ENCODE measurements at regions not wholly inside any gene's neighbourhood (a gene's known extent, or its start where the extent isn't known, plus 50 kb on each side); places are given as distances from the start of the nearest gene placed in this dataset.

- H3K36me3 Mint-ChIP-seq (ENCODE audit: insufficient read depth), result no peaks in the 10 kb centered on the region
- H3K27ac Mint-ChIP-seq (ENCODE audit: low read depth), result no peak overlapping the region
- no peaks in the 10 kb centered on the region for H3K27me3 Mint-ChIP-seq
- H3K9me3 Mint-ChIP-seq, result peaks cover 18% of the 10 kb centered on the region
- no peak overlapping the region for H3K4me3 Mint-ChIP-seq
- no peak for DNase-seq (ENCODE audit: low spot score in 2 of 2)
- no peaks in the 10 kb centered on the region for H3K4me1 Mint-ChIP-seq
- ATAC-seq (replicated peaks; ENCODE audit: extremely low read depth, poor library complexity, severe bottlenecking), result no peak
Observed at GRCh38 chr18:65436430-65436829, 314.4 kb upstream of the CDH7 start.

DNA sequence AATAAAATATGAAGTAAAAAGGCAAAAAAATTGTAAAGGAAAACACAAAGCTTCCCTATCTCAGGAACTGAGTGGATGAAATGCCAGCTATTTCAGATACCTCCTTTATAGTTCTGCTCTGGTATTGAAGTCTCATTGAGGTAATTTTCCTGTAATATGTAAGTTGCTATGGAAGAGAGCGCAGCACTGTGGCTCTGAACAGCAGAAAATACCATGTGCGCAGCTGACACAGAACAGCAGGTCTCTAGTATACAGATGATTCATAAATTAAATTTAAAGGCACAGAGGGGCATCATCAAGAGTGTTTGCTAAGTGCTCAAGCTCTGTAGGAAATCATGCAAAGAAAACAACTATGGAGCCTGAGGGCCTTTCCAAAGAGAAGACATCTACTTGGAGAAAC is 315.3 kb upstream of the CDH7 start:
- no peaks in the 10 kb centered on the region for H3K27me3 Mint-ChIP-seq
- ATAC-seq (replicated peaks; ENCODE audit: extremely low read depth, poor library complexity, severe bottlenecking), result no peak
- no peak for DNase-seq (ENCODE audit: low spot score in 2 of 2)
- H3K27ac Mint-ChIP-seq (ENCODE audit: low read depth), result no peak overlapping the region
- H3K4me3 Mint-ChIP-seq, result no peak overlapping the region
- H3K9me3 Mint-ChIP-seq, result peaks cover 16% of the 10 kb centered on the region
- no peaks in the 10 kb centered on the region for H3K36me3 Mint-ChIP-seq (ENCODE audit: insufficient read depth)
- H3K4me1 Mint-ChIP-seq, result no peaks in the 10 kb centered on the region

DNA sequence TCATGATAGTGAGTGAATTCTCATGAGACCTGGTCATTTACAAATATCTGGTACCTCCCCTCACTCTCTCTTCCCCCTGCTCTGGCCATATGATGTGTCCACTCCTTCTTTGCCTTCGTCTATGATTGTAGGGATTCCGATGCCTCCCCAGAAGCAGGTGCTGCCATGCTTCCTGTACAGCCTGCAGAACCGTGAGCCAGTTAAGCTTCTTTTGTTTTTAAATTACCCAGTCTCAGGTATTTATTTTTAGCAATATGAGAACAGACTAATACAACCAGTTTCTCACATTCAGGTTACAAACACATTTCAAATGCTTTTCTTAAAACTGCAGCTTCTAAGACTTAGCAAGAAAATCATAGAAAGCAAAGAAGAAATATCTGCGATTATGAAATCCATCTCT is 321.2 kb upstream of the CDH7 start:
- Mint-ChIP-seq H3K27ac (ENCODE audit: low read depth) (no peak overlapping the region), H3K4me3 (no peak overlapping the region), H3K36me3 (ENCODE audit: insufficient read depth) (no peaks in the 10 kb centered on the region), H3K27me3 (no peaks in the 10 kb centered on the region), H3K4me1 (no peaks in the 10 kb centered on the region), H3K9me3 (peaks cover 34% of the 10 kb centered on the region)
- DNase-seq (ENCODE audit: low spot score in 2 of 2) (no peak), ATAC-seq (replicated peaks; ENCODE audit: extremely low read depth, poor library complexity, severe bottlenecking) (no peak)

DNA sequence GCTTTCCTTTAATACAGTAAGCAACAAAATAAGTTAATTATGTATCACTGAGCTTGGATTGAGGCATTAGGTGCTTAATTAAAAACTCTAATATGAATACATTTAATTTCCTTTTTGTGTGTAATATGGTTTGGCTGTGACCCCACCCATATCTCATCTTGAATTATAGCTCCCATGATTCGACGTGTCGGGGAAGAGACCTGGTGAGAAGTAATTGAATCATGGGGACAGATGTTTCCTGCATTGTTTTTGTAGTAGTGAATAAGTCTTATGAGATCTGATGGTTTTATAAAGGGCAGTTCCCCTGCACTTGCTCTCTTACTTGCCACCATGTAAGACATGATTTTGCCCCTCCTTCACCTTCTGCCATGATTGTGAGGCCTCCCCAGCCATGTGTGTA is 325.4 kb upstream of the CDH7 start:
- Mint-ChIP-seq H3K9me3 (peaks cover 27% of the 10 kb centered on the region), H3K4me1 (no peaks in the 10 kb centered on the region), H3K4me3 (no peak overlapping the region), H3K36me3 (ENCODE audit: insufficient read depth) (no peaks in the 10 kb centered on the region), H3K27ac (ENCODE audit: low read depth) (no peak overlapping the region), H3K27me3 (no peaks in the 10 kb centered on the region)
- DNase-seq (ENCODE audit: low spot score in 2 of 2), result no peak
- ATAC-seq (replicated peaks; ENCODE audit: extremely low read depth, poor library complexity, severe bottlenecking), result no peak

- no peak overlapping the region for H3K27ac Mint-ChIP-seq (ENCODE audit: low read depth)
- no peak overlapping the region for H3K4me3 Mint-ChIP-seq
- H3K4me1 Mint-ChIP-seq, result no peaks in the 10 kb centered on the region
- DNase-seq (ENCODE audit: low spot score in 2 of 2) (no peak), ATAC-seq (replicated peaks; ENCODE audit: extremely low read depth, poor library complexity, severe bottlenecking) (no peak)
- no peaks in the 10 kb centered on the region for H3K27me3 Mint-ChIP-seq
- peaks cover 21% of the 10 kb centered on the region for H3K9me3 Mint-ChIP-seq
- no peaks in the 10 kb centered on the region for H3K36me3 Mint-ChIP-seq (ENCODE audit: insufficient read depth)
Observed at GRCh38 chr18:65423776-65424175, 327.0 kb upstream of the CDH7 start.

GRCh38 chr18:65422544-65423136 is 328.2 kb upstream of the CDH7 start:
- Mint-ChIP-seq H3K4me1 (no peaks in the 10 kb centered on the region), H3K9me3 (peaks cover 18% of the 10 kb centered on the region), H3K27me3 (no peaks in the 10 kb centered on the region), H3K4me3 (no peak overlapping the region), H3K36me3 (ENCODE audit: insufficient read depth) (no peaks in the 10 kb centered on the region), H3K27ac (ENCODE audit: low read depth) (no peak overlapping the region)
- no peak for ATAC-seq (replicated peaks; ENCODE audit: extremely low read depth, poor library complexity, severe bottlenecking)
- DNase-seq (ENCODE audit: low spot score in 2 of 2), result no peak

- no peak overlapping the region for H3K4me3 Mint-ChIP-seq
- H3K27me3 Mint-ChIP-seq, result no peaks in the 10 kb centered on the region
- H3K4me1 Mint-ChIP-seq, result no peaks in the 10 kb centered on the region
- no peak for ATAC-seq (replicated peaks; ENCODE audit: extremely low read depth, poor library complexity, severe bottlenecking)
- H3K27ac Mint-ChIP-seq (ENCODE audit: low read depth), result no peak overlapping the region
- H3K36me3 Mint-ChIP-seq (ENCODE audit: insufficient read depth), result no peaks in the 10 kb centered on the region
- DNase-seq (ENCODE audit: low spot score in 2 of 2), result no peak
- peaks cover 10% of the 10 kb centered on the region for H3K9me3 Mint-ChIP-seq
Observed at GRCh38 chr18:65415098-65415497, 335.7 kb upstream of the CDH7 start.

DNA sequence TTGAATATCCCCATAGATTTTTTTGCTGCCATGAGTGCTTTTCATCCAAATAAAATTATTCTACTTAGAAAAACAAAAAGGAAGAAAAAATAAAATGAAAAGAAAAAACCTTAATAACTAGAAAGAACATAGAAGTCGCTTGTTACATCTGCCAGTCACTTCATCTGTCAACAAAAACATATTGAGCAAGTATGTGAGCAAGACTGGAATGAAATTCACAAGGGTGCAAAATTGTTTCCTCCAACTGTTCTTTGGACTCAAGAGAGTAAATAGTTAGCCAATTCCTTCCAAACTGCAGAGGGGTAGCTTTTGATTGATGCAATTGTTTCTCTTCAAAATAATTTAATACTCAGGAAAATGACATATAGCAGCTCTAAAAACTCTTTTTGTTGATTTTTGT is 336.3 kb upstream of the CDH7 start:
- Mint-ChIP-seq H3K4me3 (no peak overlapping the region), H3K27me3 (no peaks in the 10 kb centered on the region), H3K9me3 (peaks cover 10% of the 10 kb centered on the region), H3K36me3 (ENCODE audit: insufficient read depth) (no peaks in the 10 kb centered on the region), H3K4me1 (no peaks in the 10 kb centered on the region), H3K27ac (ENCODE audit: low read depth) (no peak overlapping the region)
- no peak for ATAC-seq (replicated peaks; ENCODE audit: extremely low read depth, poor library complexity, severe bottlenecking)
- DNase-seq (ENCODE audit: low spot score in 2 of 2), result no peak

- Mint-ChIP-seq H3K27me3 (no peaks in the 10 kb centered on the region), H3K4me1 (no peaks in the 10 kb centered on the region), H3K9me3 (peaks cover 10% of the 10 kb centered on the region), H3K27ac (ENCODE audit: low read depth) (no peak overlapping the region), H3K36me3 (ENCODE audit: insufficient read depth) (no peaks in the 10 kb centered on the region), H3K4me3 (no peak overlapping the region)
- no peak for ATAC-seq (replicated peaks; ENCODE audit: extremely low read depth, poor library complexity, severe bottlenecking)
- DNase-seq (ENCODE audit: low spot score in 2 of 2), result no peak
Observed at GRCh38 chr18:65411061-65411460, 339.8 kb upstream of the CDH7 start.

GRCh38 chr18:65409261-65409660 is 341.6 kb upstream of the CDH7 start:
- ATAC-seq (replicated peaks; ENCODE audit: extremely low read depth, poor library complexity, severe bottlenecking), result no peak
- peaks cover 6% of the 10 kb centered on the region for H3K9me3 Mint-ChIP-seq
- no peaks in the 10 kb centered on the region for H3K4me1 Mint-ChIP-seq
- no peaks in the 10 kb centered on the region for H3K36me3 Mint-ChIP-seq (ENCODE audit: insufficient read depth)
- no peak overlapping the region for H3K4me3 Mint-ChIP-seq
- no peak for DNase-seq (ENCODE audit: low spot score in 2 of 2)
- no peaks in the 10 kb centered on the region for H3K27me3 Mint-ChIP-seq
- H3K27ac Mint-ChIP-seq (ENCODE audit: low read depth), result no peak overlapping the region

GRCh38 chr18:65403534-65403933 is 347.3 kb upstream of the CDH7 start:
- ATAC-seq (replicated peaks; ENCODE audit: extremely low read depth, poor library complexity, severe bottlenecking) (no peak), DNase-seq (ENCODE audit: low spot score in 2 of 2) (no peak)
- Mint-ChIP-seq H3K27ac (ENCODE audit: low read depth) (no peak overlapping the region), H3K36me3 (ENCODE audit: insufficient read depth) (no peaks in the 10 kb centered on the region), H3K4me1 (no peaks in the 10 kb centered on the region), H3K27me3 (no peaks in the 10 kb centered on the region), H3K9me3 (peaks cover 20% of the 10 kb centered on the region), H3K4me3 (no peak overlapping the region)

DNA sequence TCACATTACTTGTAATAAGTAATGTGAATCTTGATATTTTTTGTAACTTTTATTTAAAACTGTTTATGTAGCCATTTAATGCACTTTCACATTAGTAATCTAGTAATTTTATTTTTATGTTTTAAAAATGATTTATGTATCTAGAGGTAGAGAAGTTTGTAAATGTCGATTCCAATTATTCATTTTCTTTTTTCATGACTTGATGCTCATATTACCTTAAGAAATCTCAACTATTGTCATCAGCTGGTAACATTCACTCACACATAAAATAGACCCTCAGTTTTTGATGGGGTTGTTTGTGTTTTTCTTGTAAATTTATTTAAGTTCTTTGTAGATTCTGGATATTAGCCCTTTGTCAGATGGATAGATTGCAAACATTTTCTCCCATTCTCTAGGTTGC is 351.7 kb upstream of the CDH7 start:
- ATAC-seq (replicated peaks; ENCODE audit: extremely low read depth, poor library complexity, severe bottlenecking) (no peak), DNase-seq (ENCODE audit: low spot score in 2 of 2) (no peak)
- Mint-ChIP-seq H3K9me3 (peaks cover 17% of the 10 kb centered on the region), H3K27ac (ENCODE audit: low read depth) (no peak overlapping the region), H3K36me3 (ENCODE audit: insufficient read depth) (no peaks in the 10 kb centered on the region), H3K27me3 (no peaks in the 10 kb centered on the region), H3K4me3 (no peak overlapping the region), H3K4me1 (no peaks in the 10 kb centered on the region)

- Mint-ChIP-seq H3K36me3 (ENCODE audit: insufficient read depth) (no peaks in the 10 kb centered on the region), H3K9me3 (peaks cover 16% of the 10 kb centered on the region), H3K4me1 (no peaks in the 10 kb centered on the region)
Observed at GRCh38 chr18:65398347-65399075, 352.3 kb upstream of the CDH7 start.

More at GRCh38 chr18:65398347-65399075, 352.3 kb upstream of the CDH7 start:
- DNase-seq (ENCODE audit: low spot score in 2 of 2), result no peak
- ATAC-seq (replicated peaks; ENCODE audit: extremely low read depth, poor library complexity, severe bottlenecking), result no peak
- H3K27me3 Mint-ChIP-seq, result no peaks in the 10 kb centered on the region
- no peak overlapping the region for H3K4me3 Mint-ChIP-seq
- H3K27ac Mint-ChIP-seq (ENCODE audit: low read depth), result no peak overlapping the region
